ENCODE measurements at regions not wholly inside any gene's neighbourhood (a gene's known extent, or its start where the extent isn't known, plus 50 kb on each side); places are given as distances from the start of the nearest gene placed in this dataset.

DNA sequence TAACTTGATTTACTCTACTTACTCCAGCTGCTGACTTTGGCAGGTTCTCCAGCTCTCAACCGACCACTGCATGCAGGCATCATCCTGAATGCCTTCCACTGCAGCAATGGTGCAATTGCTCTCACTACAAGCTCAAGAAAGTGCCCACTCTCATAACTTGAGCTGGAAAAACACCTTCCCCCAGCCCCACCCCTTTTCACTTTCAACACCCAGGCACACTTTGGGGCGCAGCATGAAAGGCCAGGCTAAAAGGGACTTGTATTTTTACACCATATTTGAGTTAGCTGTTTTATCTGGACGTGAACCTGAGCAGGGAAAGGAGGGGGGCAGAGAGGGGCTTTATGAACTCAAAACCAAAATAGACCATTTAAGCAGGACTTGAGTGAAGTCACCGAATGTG lies 274.5 kb downstream of the RAB28 start:
- CTCF ChIA-PET, result no interaction called here
- H3K27me3 ChIP-seq (ENCODE audit: insufficient read depth), result no peaks in the 10 kb centered on the region
- no peak for DNase-seq
- 15% methylated on average over 4 of the region's 4 CpGs for WGBS (ENCODE audit: low lambda C conversion rate)
- no peaks in the 10 kb centered on the region for H3K9me2 ChIP-seq
- no peak overlapping the region for H3K9ac ChIP-seq
- no peak overlapping the region for H3K27ac ChIP-seq (ENCODE audit: low read depth in 2 of 2, low read length in 1 of 2)
- H3F3A ChIP-seq (replicated peaks; ENCODE audit: insufficient read depth), result no peaks in the 10 kb centered on the region
- no peak overlapping the region for H3K4me2 ChIP-seq
- TF ChIP-seq FOXM1 (IDR thresholded peaks at IDR 0.05; ENCODE audit: low read depth) (no peak), CTCF (IDR thresholded peaks at IDR 0.05) (no peak), NRF1 (IDR thresholded peaks at IDR 0.05; ENCODE audit: low read depth, low read length) (no peak), EZH2phosphoT487 (IDR thresholded peaks at IDR 0.05; ENCODE audit: borderline replicate concordance, low read depth) (no peak), SMC3 (IDR thresholded peaks at IDR 0.05; ENCODE audit: low read depth, low read length) (no peak), TCF12 (IDR thresholded peaks at IDR 0.05) (no peak), MAX (IDR thresholded peaks at IDR 0.05; ENCODE audit: low read depth) (no peak), FOXJ3 (CRISPR knock-in tag; IDR thresholded peaks at IDR 0.05) (no peak), YY1 (IDR thresholded peaks at IDR 0.05; ENCODE audit: low read depth) (no peak), ZBTB33 (IDR thresholded peaks at IDR 0.05; ENCODE audit: borderline replicate concordance, low read depth) (no peak), MEF2A (IDR thresholded peaks at IDR 0.05; ENCODE audit: borderline replicate concordance, low read depth) (no peak), MXI1 (IDR thresholded peaks at IDR 0.05; ENCODE audit: low read depth, low read length) (no peak)
- TF ChIP-seq, protein P1, sequence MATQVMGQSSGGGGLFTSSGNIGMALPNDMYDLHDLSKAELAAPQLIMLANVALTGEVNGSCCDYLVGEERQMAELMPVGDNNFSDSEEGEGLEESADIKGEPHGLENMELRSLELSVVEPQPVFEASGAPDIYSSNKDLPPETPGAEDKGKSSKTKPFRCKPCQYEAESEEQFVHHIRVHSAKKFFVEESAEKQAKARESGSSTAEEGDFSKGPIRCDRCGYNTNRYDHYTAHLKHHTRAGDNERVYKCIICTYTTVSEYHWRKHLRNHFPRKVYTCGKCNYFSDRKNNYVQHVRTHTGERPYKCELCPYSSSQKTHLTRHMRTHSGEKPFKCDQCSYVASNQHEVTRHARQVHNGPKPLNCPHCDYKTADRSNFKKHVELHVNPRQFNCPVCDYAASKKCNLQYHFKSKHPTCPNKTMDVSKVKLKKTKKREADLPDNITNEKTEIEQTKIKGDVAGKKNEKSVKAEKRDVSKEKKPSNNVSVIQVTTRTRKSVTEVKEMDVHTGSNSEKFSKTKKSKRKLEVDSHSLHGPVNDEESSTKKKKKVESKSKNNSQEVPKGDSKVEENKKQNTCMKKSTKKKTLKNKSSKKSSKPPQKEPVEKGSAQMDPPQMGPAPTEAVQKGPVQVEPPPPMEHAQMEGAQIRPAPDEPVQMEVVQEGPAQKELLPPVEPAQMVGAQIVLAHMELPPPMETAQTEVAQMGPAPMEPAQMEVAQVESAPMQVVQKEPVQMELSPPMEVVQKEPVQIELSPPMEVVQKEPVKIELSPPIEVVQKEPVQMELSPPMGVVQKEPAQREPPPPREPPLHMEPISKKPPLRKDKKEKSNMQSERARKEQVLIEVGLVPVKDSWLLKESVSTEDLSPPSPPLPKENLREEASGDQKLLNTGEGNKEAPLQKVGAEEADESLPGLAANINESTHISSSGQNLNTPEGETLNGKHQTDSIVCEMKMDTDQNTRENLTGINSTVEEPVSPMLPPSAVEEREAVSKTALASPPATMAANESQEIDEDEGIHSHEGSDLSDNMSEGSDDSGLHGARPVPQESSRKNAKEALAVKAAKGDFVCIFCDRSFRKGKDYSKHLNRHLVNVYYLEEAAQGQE (IDR thresholded peaks at IDR 0.05; ENCODE audit: low read depth, low read length), result no peak
- TF ChIP-seq, protein P2, sequence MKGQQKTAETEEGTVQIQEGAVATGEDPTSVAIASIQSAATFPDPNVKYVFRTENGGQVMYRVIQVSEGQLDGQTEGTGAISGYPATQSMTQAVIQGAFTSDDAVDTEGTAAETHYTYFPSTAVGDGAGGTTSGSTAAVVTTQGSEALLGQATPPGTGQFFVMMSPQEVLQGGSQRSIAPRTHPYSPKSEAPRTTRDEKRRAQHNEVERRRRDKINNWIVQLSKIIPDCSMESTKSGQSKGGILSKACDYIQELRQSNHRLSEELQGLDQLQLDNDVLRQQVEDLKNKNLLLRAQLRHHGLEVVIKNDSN (IDR thresholded peaks at IDR 0.05; ENCODE audit: borderline replicate concordance, low read depth), result no peak
- H3K9me3 ChIP-seq, result no peaks in the 10 kb centered on the region
- no peak overlapping the region for H2AFZ ChIP-seq (ENCODE audit: low read depth)
- POLR2A ChIA-PET, result interaction anchor here (0.5 kb wide), 1 partner anchor 10 kb away, joined by 3 read pairs; no protein-coding TSS in a partner anchor
- no peaks in the 10 kb centered on the region for H4K20me1 ChIP-seq (ENCODE audit: insufficient read depth)
- H3K36me3 ChIP-seq (replicated peaks in 1 of 2; ENCODE audit: control insufficient read depth in 1 of 2, insufficient read depth in 2 of 2, low read length in 1 of 2), result no peaks in the 10 kb centered on the region
- H3K4me3 ChIP-seq (ENCODE audit: low read depth in 2 of 2, low read length in 1 of 2), result no peak overlapping the region
- no peaks in the 10 kb centered on the region for H3K79me2 ChIP-seq (ENCODE audit: insufficient read depth)
- H3K4me1 ChIP-seq (ENCODE audit: control insufficient read depth in 1 of 2, insufficient read depth in 2 of 2, low read depth in 1 of 2, low read length in 1 of 2), result no peaks in the 10 kb centered on the region
